OCI-LY7 (cell line): ENCODE measurements at regions not wholly inside any gene's neighbourhood (a gene's known extent, or its start where the extent isn't known, plus 50 kb on each side); places are given as distances from the start of the nearest gene placed in this dataset.

Experiments used
- BruUV-seq: library from RNA; stranded (reverse); fragments of 400-500 nt; replicated peaks from 2 replicates; lab custom pipeline; 2021; lab: Mats Ljungman, UMichigan
- CTCF ChIA-PET: fragments of 300-600 bp; sonication (Branson Sonifier 250); formaldehyde crosslinking; loops from one replicate; lab custom pipeline; 2022; ENCODE audit warnings: antibody characterized with exemption; ENCODE audit not compliant: unreplicated experiment; lab: Charles Lee
- POLR2A ChIA-PET: fragments of 300-600 bp; sonication (Branson Sonifier 250); formaldehyde crosslinking; loops from one replicate; lab custom pipeline; 2022; ENCODE audit warnings: antibody characterized with exemption; lab: Charles Lee
- DNase-seq: peaks from one replicate; pipeline ENCODE4 v3.0.0-alpha.2; 2015; ENCODE audit warnings: low spot score
- H2AFZ ChIP-seq: fragments of 200-600 bp; sonication (generic), shearing (Covaris generic); 2 replicates; pipeline ENCODE4 v1.6.1; 2014; ENCODE audit warnings: mild to moderate bottlenecking, antibody characterized with exemption, low read length, moderate library complexity
- H3K27ac ChIP-seq: fragments of 200-600 bp; sonication (generic); 2 replicates; pipeline ENCODE4 v1.5.1; 2014; ENCODE audit warnings: mixed run types, low read depth, mild to moderate bottlenecking, moderate library complexity, low read length, inconsistent platforms; ENCODE audit not compliant: poor library complexity, severe bottlenecking
- H3K36me3 ChIP-seq: fragments of 200-600 bp; sonication (generic); 2 replicates; pipeline ENCODE4 v1.6.1; 2014; ENCODE audit warnings: mild to moderate bottlenecking, antibody characterized with exemption, low read length, moderate library complexity, mixed read lengths; ENCODE audit not compliant: insufficient read depth
- H3K4me1 ChIP-seq: fragments of 200-600 bp; sonication (generic); 2 replicates; pipeline ENCODE4 v1.5.1; 2014; ENCODE audit warnings: mild to moderate bottlenecking, low read length; ENCODE audit not compliant: insufficient read depth, poor library complexity, severe bottlenecking
- H3K4me2 ChIP-seq: fragments of 200-600 bp; sonication (generic); 2 replicates; pipeline ENCODE4 v1.6.1; 2014; ENCODE audit warnings: mild to moderate bottlenecking, low read length
- H3K4me3 ChIP-seq: fragments of 200-600 bp; sonication (generic); 2 replicates; pipeline ENCODE4 v1.5.1; 2014; ENCODE audit warnings: mild to moderate bottlenecking, low read depth, low read length; ENCODE audit not compliant: poor library complexity, severe bottlenecking
- H3K79me2 ChIP-seq: fragments of 200-600 bp; sonication (generic); 2 replicates; pipeline ENCODE4 v1.6.1; 2016; ENCODE audit warnings: low read depth, mild to moderate bottlenecking, low read length, moderate library complexity, mixed read lengths; ENCODE audit not compliant: insufficient read depth
- H3K9me2 ChIP-seq: fragments of 200-600 bp; sonication (generic); 2 replicates; pipeline ENCODE4 v1.6.1; 2016; ENCODE audit warnings: mild to moderate bottlenecking, low read length, mixed read lengths; ENCODE audit not compliant: insufficient read depth
- H3K9me3 ChIP-seq: fragments of 200-600 bp; sonication (generic); 2 replicates; pipeline ENCODE4 v1.6.1; 2014; ENCODE audit warnings: mild to moderate bottlenecking, mixed run types, low read length, mixed read lengths
- H4K20me1 ChIP-seq: fragments of 200-600 bp; sonication (generic); 2 replicates; pipeline ENCODE4 v1.6.1; 2014; ENCODE audit warnings: mild to moderate bottlenecking, antibody characterized with exemption, low read length, moderate library complexity, mixed read lengths; ENCODE audit not compliant: insufficient read depth
- CTCF ChIP-seq: fragments of 200-600 bp; sonication (generic); conservative IDR thresholded peaks from 2 replicates; pipeline ENCODE4 v1.5.1; 2014; ENCODE audit warnings: mild to moderate bottlenecking, antibody characterized with exemption, low read length, moderate library complexity, mixed read lengths
- EZH2phosphoT487 ChIP-seq: fragments of 200-600 bp; sonication (generic); IDR thresholded peaks from 2 replicates; pipeline ENCODE4 v1.6.1; 2018; ENCODE audit warnings: low read depth, borderline replicate concordance, mild to moderate bottlenecking, mixed run types, antibody characterized with exemption, low read length, moderate library complexity, mixed read lengths
- intact Hi-C: fragments of 100-400 bp; cut with micrococcal nuclease; formaldehyde crosslinking; loops from one replicate; pipeline ENCODE4 v1.10.0; 2022; ENCODE audit not compliant: unreplicated experiment

DNA sequence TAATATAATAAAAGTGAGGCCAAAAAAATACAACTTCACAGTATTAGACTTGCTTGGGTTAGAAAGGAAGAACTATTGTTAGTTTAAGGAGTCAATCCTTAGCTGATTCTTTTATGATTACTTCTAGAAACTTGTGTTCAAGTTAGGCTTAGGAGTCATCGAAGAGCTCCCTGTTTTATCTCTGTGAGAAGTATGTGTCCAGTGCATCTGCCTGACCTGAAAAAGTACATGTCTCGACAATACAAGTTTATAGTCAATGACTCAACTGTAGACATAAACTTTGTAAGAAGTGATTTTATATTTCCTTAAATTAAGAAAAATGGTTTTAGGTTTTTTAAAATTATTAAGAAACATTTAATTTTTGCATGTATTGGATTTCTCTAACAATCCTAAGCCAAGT is 571.2 kb downstream of the ZEB2 start:
- no TSS peak for BruUV-seq
- H3K36me3 ChIP-seq, result no peaks in the 10 kb centered on the region
- H4K20me1 ChIP-seq, result no peaks in the 10 kb centered on the region
- H3K9me2 ChIP-seq, result no peaks in the 10 kb centered on the region
- H3K9me3 ChIP-seq, result no peaks in the 10 kb centered on the region
- no peaks in the 10 kb centered on the region for H3K79me2 ChIP-seq
- intact Hi-C loops, result no loop called here
- H3K4me3 ChIP-seq, result no peak overlapping the region
- no peak overlapping the region for H2AFZ ChIP-seq
- ChIA-PET CTCF (no interaction called here), POLR2A (interaction anchor here (1.1 to 3.0 kb wide), 2 partner anchors 9 to 151 kb away, joined by 3 to 13 read pairs; no protein-coding TSS in a partner anchor)
- no peak overlapping the region for H3K4me2 ChIP-seq
- H3K4me1 ChIP-seq, result no peaks in the 10 kb centered on the region
- H3K27ac ChIP-seq, result no peak overlapping the region
- no peak for DNase-seq
- no peak for TF ChIP-seq CTCF
- TF ChIP-seq EZH2phosphoT487, result no peak

GRCh38 chr2:143946436-143947391 is 573.2 kb downstream of the ZEB2 start:
- Histone ChIP-seq H3K36me3 (no peaks in the 10 kb centered on the region), H2AFZ (no peak overlapping the region), H4K20me1 (no peaks in the 10 kb centered on the region), H3K4me1 (no peaks in the 10 kb centered on the region), H3K9me2 (no peaks in the 10 kb centered on the region), H3K4me2 (no peak overlapping the region), H3K4me3 (no peak overlapping the region), H3K9me3 (no peaks in the 10 kb centered on the region), H3K27ac (no peak overlapping the region), H3K79me2 (no peaks in the 10 kb centered on the region)
- CTCF ChIA-PET, result no interaction called here
- POLR2A ChIA-PET, result interaction anchor here (0.7 kb wide), 1 partner anchor 20 kb away, joined by 3 read pairs; no protein-coding TSS in a partner anchor
- BruUV-seq, result no TSS peak
- intact Hi-C loops, result no loop called here
- no peak for TF ChIP-seq CTCF
- TF ChIP-seq EZH2phosphoT487, result no peak
- no peak for DNase-seq

DNA sequence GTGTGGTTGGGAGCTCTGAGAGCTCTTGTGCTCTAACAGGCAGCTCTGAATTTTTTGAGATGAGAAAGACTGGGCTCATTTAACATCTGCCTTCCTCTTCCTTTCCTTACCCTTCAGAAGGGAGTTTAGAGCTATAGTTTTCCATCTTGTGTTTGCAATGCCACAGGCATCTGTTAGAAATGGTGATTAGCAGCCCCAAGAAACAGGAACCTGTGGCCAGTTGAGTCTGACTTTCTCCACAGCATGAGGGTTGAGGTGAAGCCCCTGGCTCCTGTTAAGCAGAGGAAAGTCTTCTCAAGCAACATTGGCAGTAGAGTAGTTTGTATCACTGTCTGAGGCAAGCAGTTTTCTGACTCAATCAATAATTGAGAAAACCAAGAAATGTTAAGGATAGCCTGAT is 577.4 kb downstream of the ZEB2 start:
- Histone ChIP-seq H3K27ac (no peak overlapping the region), H3K4me3 (no peak overlapping the region), H4K20me1 (no peaks in the 10 kb centered on the region), H3K9me2 (no peaks in the 10 kb centered on the region), H3K4me2 (no peak overlapping the region), H3K36me3 (no peaks in the 10 kb centered on the region), H3K79me2 (no peaks in the 10 kb centered on the region), H2AFZ (no peak overlapping the region), H3K9me3 (no peaks in the 10 kb centered on the region), H3K4me1 (no peaks in the 10 kb centered on the region)
- intact Hi-C loops, result no loop called here
- CTCF ChIA-PET, result no interaction called here
- POLR2A ChIA-PET, result no interaction called here
- TF ChIP-seq EZH2phosphoT487 (no peak), CTCF (no peak)
- no TSS peak for BruUV-seq
- DNase-seq, result no peak
